ENCODE measurements at regions not wholly inside any gene's neighbourhood (a gene's known extent, or its start where the extent isn't known, plus 50 kb on each side); places are given as distances from the start of the nearest gene placed in this dataset.

- in situ Hi-C loops (cut with MboI) (no loop called here), intact Hi-C loops (cut with micrococcal nuclease) (no loop called here)
- Histone ChIP-seq H3K79me2 (ENCODE audit: control insufficient read depth, insufficient read depth, low read length) (no peaks in the 10 kb centered on the region), H4K20me1 (replicated peaks; ENCODE audit: control insufficient read depth, insufficient read depth, low read length) (peaks cover 5% of the 10 kb centered on the region; the same call in 1 of the 2 replicates), H3K9ac (ENCODE audit: insufficient read depth in 1 of 2, low read depth in 2 of 2, low read length in 2 of 2) (no peak overlapping the region), H3K27me3 (ENCODE audit: control insufficient read depth in 2 of 2, insufficient read depth in 2 of 2, low read length in 2 of 2) (peaks cover 0 to 37% of the 10 kb centered on the region in 2 experiments; a peak in 3 of 5 replicates), H3K4me2 (ENCODE audit: insufficient read depth, low read length) (no peak overlapping the region), H3K36me3 (ENCODE audit: control insufficient read depth, insufficient read depth, low read length) (no peaks in the 10 kb centered on the region), H3K27ac (ENCODE audit: extremely low read depth, low read depth, low read length) (no peak overlapping the region), H3K4me3 (no peak overlapping the region), H3K9me3 (replicated peaks; ENCODE audit: control insufficient read depth, insufficient read depth, low read depth, low read length) (no peaks in the 10 kb centered on the region), H2AFZ (ENCODE audit: low read depth, low read length) (no peak overlapping the region), H3K9me1 (ENCODE audit: control insufficient read depth, insufficient read depth, low read length) (no peaks in the 10 kb centered on the region), H3K4me1 (replicated peaks in 1 of 2; ENCODE audit: control insufficient read depth in 2 of 2, insufficient read depth in 2 of 2, low read length in 2 of 2) (no peaks in the 10 kb centered on the region)
- 3% methylated on average over 6 of the region's 7 CpGs for WGBS (ENCODE audit: insufficient coverage, low coverage, missing lambda C conversion rate)
- POLR2A ChIA-PET, result interaction anchor here (1.0 kb wide), 1 partner anchor 10 kb away, joined by 5 read pairs; no protein-coding TSS in a partner anchor
- no peak for DNase-seq (ENCODE audit: extremely low read depth in 1 of 4, low spot score in 3 of 4)
- CTCF ChIA-PET (ENCODE audit: low intra/inter-chr PET ratio), result no interaction called here
- FAIRE-seq, result no peak
- ATAC-seq, result no peak
- no TSS peak for BruUV-seq (replicated peaks)
- TF ChIP-seq TAF7 (tag; IDR thresholded peaks at IDR 0.05) (no peak), CCAR2 (IDR thresholded peaks at IDR 0.05; ENCODE audit: low read depth, low read length) (no peak), U2AF1 (optimal IDR thresholded peaks at IDR 0.05; ENCODE audit: low read depth, low read length) (no peak), ZNF224 (CRISPR knock-in tag; IDR thresholded peaks at IDR 0.05) (no peak), ZNF75A (CRISPR knock-in tag; IDR thresholded peaks at IDR 0.05) (no peak), E2F5 (CRISPR knock-in tag; IDR thresholded peaks at IDR 0.05) (no peak), HNRNPL (IDR thresholded peaks at IDR 0.05; ENCODE audit: low read depth, low read length) (no peak), KHSRP (IDR thresholded peaks at IDR 0.05) (no peak), CREB5 (CRISPR knock-in tag; IDR thresholded peaks at IDR 0.05) (no peak), SRSF3 (IDR thresholded peaks at IDR 0.05; ENCODE audit: insufficient read depth, low read length) (no peak), TCF15 (CRISPR knock-in tag; IDR thresholded peaks at IDR 0.05) (no peak), CREB3L1 (IDR thresholded peaks at IDR 0.05; ENCODE audit: borderline replicate concordance, low read depth) (no peak), ZNF121 (CRISPR knock-in tag; conservative IDR thresholded peaks at IDR 0.05) (no peak), NCOR1 (IDR thresholded peaks at IDR 0.05) (no peak), SMAD1 (IDR thresholded peaks at IDR 0.05; ENCODE audit: low read depth, low read length, partially characterized antibody) (no peak)
- TF ChIP-seq, protein P1, sequence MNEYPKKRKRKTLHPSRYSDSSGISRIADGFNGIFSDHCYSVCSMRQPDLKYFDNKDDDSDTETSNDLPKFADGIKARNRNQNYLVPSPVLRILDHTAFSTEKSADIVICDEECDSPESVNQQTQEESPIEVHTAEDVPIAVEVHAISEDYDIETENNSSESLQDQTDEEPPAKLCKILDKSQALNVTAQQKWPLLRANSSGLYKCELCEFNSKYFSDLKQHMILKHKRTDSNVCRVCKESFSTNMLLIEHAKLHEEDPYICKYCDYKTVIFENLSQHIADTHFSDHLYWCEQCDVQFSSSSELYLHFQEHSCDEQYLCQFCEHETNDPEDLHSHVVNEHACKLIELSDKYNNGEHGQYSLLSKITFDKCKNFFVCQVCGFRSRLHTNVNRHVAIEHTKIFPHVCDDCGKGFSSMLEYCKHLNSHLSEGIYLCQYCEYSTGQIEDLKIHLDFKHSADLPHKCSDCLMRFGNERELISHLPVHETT (CRISPR knock-in tag; conservative IDR thresholded peaks at IDR 0.05 in 1 of 2, IDR thresholded peaks at IDR 0.05 in 1 of 2), result no peak
- TF ChIP-seq, protein P2, sequence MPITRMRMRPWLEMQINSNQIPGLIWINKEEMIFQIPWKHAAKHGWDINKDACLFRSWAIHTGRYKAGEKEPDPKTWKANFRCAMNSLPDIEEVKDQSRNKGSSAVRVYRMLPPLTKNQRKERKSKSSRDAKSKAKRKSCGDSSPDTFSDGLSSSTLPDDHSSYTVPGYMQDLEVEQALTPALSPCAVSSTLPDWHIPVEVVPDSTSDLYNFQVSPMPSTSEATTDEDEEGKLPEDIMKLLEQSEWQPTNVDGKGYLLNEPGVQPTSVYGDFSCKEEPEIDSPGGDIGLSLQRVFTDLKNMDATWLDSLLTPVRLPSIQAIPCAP (CRISPR knock-in tag; IDR thresholded peaks at IDR 0.05; ENCODE audit: borderline replicate concordance), result no peak
These were observed 183.2 kb upstream of the RAB6C start for GRCh38 chr2:129796225-129796624.
